ENCODE measurements at regions not wholly inside any gene's neighbourhood (a gene's known extent, or its start where the extent isn't known, plus 50 kb on each side); places are given as distances from the start of the nearest gene placed in this dataset.

- no peak for TF ChIP-seq CTCF (IDR thresholded peaks at IDR 0.05; ENCODE audit: low read depth, low read length)
- TF ChIP-seq EZH2phosphoT487 (IDR thresholded peaks at IDR 0.05; ENCODE audit: low read depth), result no peak
Measured at GRCh38 chr18:66324616-66325015, 279.3 kb downstream of the CDH19 start.

All from OCI-LY3 (cell line).